Loucy (cell line): ENCODE measurements at regions not wholly inside any gene's neighbourhood (a gene's known extent, or its start where the extent isn't known, plus 50 kb on each side); places are given as distances from the start of the nearest gene placed in this dataset.
A peak's percentile ranks its signal among the peaks of the same experiment; 100 is the strongest.

Experiments used
- H2AFZ ChIP-seq: fragments of 200-600 bp; sonication (generic); 2 replicates; pipeline ENCODE4 v1.6.0; 2016; ENCODE audit warnings: antibody characterized with exemption, mild to moderate bottlenecking, low read length, moderate library complexity
- H3F3A ChIP-seq: fragments of 200-600 bp; 2 replicates; pipeline ENCODE4 v1.6.0; 2016; ENCODE audit warnings: antibody characterized with exemption, low read depth, mild to moderate bottlenecking
- H3K27me3 ChIP-seq: fragments of 200-600 bp; sonication (generic); 2 replicates; pipeline ENCODE4 v1.6.1; 2014; ENCODE audit warnings: low read length, mild to moderate bottlenecking; ENCODE audit not compliant: insufficient read depth, poor library complexity, severe bottlenecking
- H3K36me3 ChIP-seq: fragments of 200-600 bp; sonication (generic); 2 replicates; pipeline ENCODE4 v1.6.1; 2016; ENCODE audit warnings: low read length; ENCODE audit not compliant: insufficient read depth
- H3K4me1 ChIP-seq: fragments of 200-600 bp; sonication (generic); 2 replicates; pipeline ENCODE4 v1.5.1; 2014; ENCODE audit warnings: low read length, mild to moderate bottlenecking; ENCODE audit not compliant: insufficient read depth, poor library complexity, severe bottlenecking
- H3K4me2 ChIP-seq: fragments of 200-600 bp; sonication (generic); 2 replicates; pipeline ENCODE4 v1.6.0; 2014; ENCODE audit warnings: antibody characterized with exemption, low read length, low read depth, mild to moderate bottlenecking; ENCODE audit not compliant: poor library complexity, severe bottlenecking
- H3K4me3 ChIP-seq: fragments of 200-600 bp; sonication (generic); 2 replicates; pipeline ENCODE4 v1.5.1; 2014; ENCODE audit warnings: low read length, mild to moderate bottlenecking, mixed read lengths; ENCODE audit not compliant: poor library complexity, severe bottlenecking
- H3K79me2 ChIP-seq: fragments of 200-600 bp; sonication (generic); 2 replicates; pipeline ENCODE4 v1.6.1; 2014; ENCODE audit warnings: low read length; ENCODE audit not compliant: insufficient read depth
- H3K9ac ChIP-seq: fragments of 200-600 bp; sonication (generic); 2 replicates; pipeline ENCODE4 v1.6.0; 2014; ENCODE audit warnings: mild to moderate bottlenecking, low read depth, low read length, moderate library complexity; ENCODE audit not compliant: poor library complexity, severe bottlenecking
- H3K9me2 ChIP-seq: fragments of 200-600 bp; sonication (generic); replicated peaks from 2 replicates; pipeline ENCODE4 v1.6.1; 2016; ENCODE audit warnings: low read depth, low read length, mixed read lengths
- H3K9me3 ChIP-seq: fragments of 200-600 bp; sonication (generic); 2 replicates; pipeline ENCODE4 v1.6.1; 2014; ENCODE audit warnings: mild to moderate bottlenecking, antibody characterized with exemption, low read length, low read depth; ENCODE audit not compliant: insufficient read depth
- H4K20me1 ChIP-seq: fragments of 200-600 bp; sonication (generic); 2 replicates; pipeline ENCODE4 v1.6.0; 2014; ENCODE audit warnings: antibody characterized with exemption, low read length, mild to moderate bottlenecking; ENCODE audit not compliant: insufficient read depth, poor library complexity, severe bottlenecking
- CTCF ChIP-seq: fragments of 200-600 bp; sonication (generic); conservative IDR thresholded peaks from 2 replicates; pipeline ENCODE4 v1.5.1; 2014; ENCODE audit warnings: mild to moderate bottlenecking, antibody characterized with exemption, low read length
- EZH2phosphoT487 ChIP-seq: fragments of 200-600 bp; IDR thresholded peaks from 2 replicates; pipeline ENCODE4 v1.6.1; 2018; ENCODE audit warnings: antibody characterized with exemption, mild to moderate bottlenecking, moderate library complexity, borderline replicate concordance

- Histone ChIP-seq H3K9me3 (no peaks in the 10 kb centered on the region), H3K4me2 (peak overlapping the region; percentile 85), H4K20me1 (no peaks in the 10 kb centered on the region), H3K4me1 (peaks cover 63% of the 10 kb centered on the region), H3F3A (peaks cover 21% of the 10 kb centered on the region), H3K36me3 (no peaks in the 10 kb centered on the region), H2AFZ (no peak overlapping the region), H3K9ac (peak overlapping the region; percentile 60), H3K4me3 (peak overlapping the region; percentile 52), H3K27me3 (no peaks in the 10 kb centered on the region), H3K9me2 (no peaks in the 10 kb centered on the region), H3K79me2 (no peaks in the 10 kb centered on the region)
- TF ChIP-seq CTCF, result no peak
- TF ChIP-seq EZH2phosphoT487, result no peak
Measured at GRCh38 chr2:128753800-128754199, 435.1 kb upstream of the HS6ST1 start.

- Histone ChIP-seq H4K20me1 (no peaks in the 10 kb centered on the region), H2AFZ (no peak overlapping the region), H3K4me1 (peaks cover 63% of the 10 kb centered on the region), H3K9ac (peak overlapping the region; percentile 77), H3K4me3 (peak overlapping the region; percentile 59), H3F3A (peaks cover 21% of the 10 kb centered on the region), H3K79me2 (no peaks in the 10 kb centered on the region), H3K9me3 (no peaks in the 10 kb centered on the region), H3K27me3 (no peaks in the 10 kb centered on the region), H3K9me2 (no peaks in the 10 kb centered on the region), H3K36me3 (no peaks in the 10 kb centered on the region), H3K4me2 (peak overlapping the region; percentile 85)
- TF ChIP-seq EZH2phosphoT487, result no peak
- TF ChIP-seq CTCF, result no peak
Measured at GRCh38 chr2:128754246-128754724, 435.6 kb upstream of the HS6ST1 start.

- H3K9me2 ChIP-seq, result no peaks in the 10 kb centered on the region
- no peak overlapping the region for H3K4me2 ChIP-seq
- H3K4me3 ChIP-seq, result no peak overlapping the region
- no peaks in the 10 kb centered on the region for H3K27me3 ChIP-seq
- TF ChIP-seq CTCF, result no peak
- TF ChIP-seq EZH2phosphoT487, result no peak
- H3K9me3 ChIP-seq, result no peaks in the 10 kb centered on the region
- H3K4me1 ChIP-seq, result peaks cover 50% of the 10 kb centered on the region
- H2AFZ ChIP-seq, result no peak overlapping the region
- H3K9ac ChIP-seq, result peak overlapping the region; percentile 77
- no peaks in the 10 kb centered on the region for H3K79me2 ChIP-seq
- H3K36me3 ChIP-seq, result no peaks in the 10 kb centered on the region
- H4K20me1 ChIP-seq, result no peaks in the 10 kb centered on the region
- peaks cover 23% of the 10 kb centered on the region for H3F3A ChIP-seq
Measured at GRCh38 chr2:128755695-128756364, 437.2 kb upstream of the HS6ST1 start.
